Activated T-cell treated with anti-CD3 and anti-CD28 coated beads, Interleukin-2, amount 50 U/mL, for 4 hours (primary cell): ENCODE measurements at regions not wholly inside any gene's neighbourhood (a gene's known extent, or its start where the extent isn't known, plus 50 kb on each side); places are given as distances from the start of the nearest gene placed in this dataset.

ENCODE experiments used
- ATAC-seq, 2 donors: fragments of 200-7000 bp; cut with Tn5 transposase; one replicate each; pipeline ENCODE4 v1.10.0; 2021
- DNase-seq: peaks from one replicate; pipeline ENCODE4 v3.0.0-alpha.2; 2020
- H3K27me3 Mint-ChIP-seq: one replicate; pipeline ENCODE4 v1.8.0; 2021; ENCODE audit warnings: low read depth, mixed read lengths
- H3K36me3 Mint-ChIP-seq: one replicate; pipeline ENCODE4 v1.8.0; 2022; ENCODE audit warnings: mixed read lengths; ENCODE audit not compliant: insufficient read depth
- H3K4me1 Mint-ChIP-seq: one replicate; pipeline ENCODE4 v1.8.0; 2021; ENCODE audit warnings: low read depth, mixed read lengths
- H3K4me3 Mint-ChIP-seq: one replicate; pipeline ENCODE4 v1.8.0; 2021; ENCODE audit warnings: mild to moderate bottlenecking, moderate library complexity, mixed read lengths
- H3K9me3 Mint-ChIP-seq: one replicate; pipeline ENCODE4 v1.8.0; 2021; ENCODE audit warnings: mixed read lengths

DNA sequence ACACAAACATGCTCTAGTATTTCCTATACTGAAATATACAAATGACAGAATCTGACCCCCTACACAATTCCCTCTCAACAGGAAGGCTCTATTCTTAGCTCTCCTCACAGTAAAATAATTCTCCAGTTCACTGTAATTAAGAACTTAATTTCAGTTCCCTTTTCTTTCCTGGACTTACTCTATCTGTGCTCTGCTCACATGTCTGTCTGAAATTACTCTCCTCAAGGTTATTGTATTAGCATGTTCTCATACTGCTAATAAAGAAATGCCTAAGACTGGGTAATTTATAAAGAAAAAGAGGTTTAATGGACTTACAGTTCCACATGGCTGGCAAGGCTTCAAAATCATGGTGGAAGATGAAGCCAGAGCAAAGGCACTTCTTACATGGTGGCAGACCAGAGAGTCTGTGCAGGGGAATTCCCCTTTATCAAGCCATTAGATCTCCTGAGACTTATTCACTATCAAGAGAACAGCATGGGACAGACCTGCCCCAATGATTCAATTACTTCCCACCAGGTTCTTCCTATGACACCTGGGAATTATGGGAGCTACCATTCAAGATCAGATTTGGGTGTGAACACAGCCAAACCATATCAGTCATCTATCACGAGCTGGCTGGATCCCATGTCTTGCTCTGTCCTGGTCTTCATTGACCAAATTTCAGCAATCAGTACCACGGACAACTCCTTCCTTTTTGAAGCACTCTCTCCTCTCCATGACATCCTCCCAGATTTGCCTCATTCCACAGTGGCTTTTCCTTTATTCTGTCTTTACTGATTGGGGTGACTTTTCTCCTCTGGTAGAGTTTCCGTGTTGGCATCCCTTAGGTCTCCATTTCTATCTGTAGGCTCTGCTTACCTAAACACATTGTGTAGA is 110.9 kb downstream of the GALR1 start:
- H3K36me3 Mint-ChIP-seq = no peaks in the 10 kb centered on the region
- peaks cover 41% of the 10 kb centered on the region for H3K9me3 Mint-ChIP-seq
- no peak overlapping the region for H3K4me3 Mint-ChIP-seq
- no peaks in the 10 kb centered on the region for H3K4me1 Mint-ChIP-seq
- ATAC-seq (no peak), DNase-seq (no peak)
- peaks cover 33% of the 10 kb centered on the region for H3K27me3 Mint-ChIP-seq

DNA sequence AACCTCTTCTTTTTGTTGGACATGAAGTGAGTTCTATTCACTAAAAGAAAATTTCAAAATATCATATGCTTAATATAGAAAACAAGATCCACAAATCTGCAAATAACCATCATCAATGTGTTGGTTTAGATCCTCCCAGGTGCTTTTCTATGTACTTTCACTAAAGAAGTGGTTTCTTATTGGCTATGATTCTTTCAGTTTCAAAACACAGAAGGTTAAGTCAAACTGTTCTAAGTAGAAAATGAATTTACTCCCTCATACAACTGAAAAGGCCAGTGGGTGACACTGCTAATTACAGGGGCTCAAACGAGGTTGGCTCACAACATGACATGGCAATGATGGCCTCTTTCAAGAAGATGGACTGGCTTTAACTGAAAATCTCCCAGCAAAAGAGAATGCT is 111.7 kb downstream of the GALR1 start:
- H3K4me3 Mint-ChIP-seq = no peak overlapping the region
- ATAC-seq (no peak), DNase-seq (no peak)
- H3K27me3 Mint-ChIP-seq = peaks cover 31% of the 10 kb centered on the region
- H3K4me1 Mint-ChIP-seq = no peaks in the 10 kb centered on the region
- peaks cover 41% of the 10 kb centered on the region for H3K9me3 Mint-ChIP-seq
- H3K36me3 Mint-ChIP-seq = no peaks in the 10 kb centered on the region

DNA sequence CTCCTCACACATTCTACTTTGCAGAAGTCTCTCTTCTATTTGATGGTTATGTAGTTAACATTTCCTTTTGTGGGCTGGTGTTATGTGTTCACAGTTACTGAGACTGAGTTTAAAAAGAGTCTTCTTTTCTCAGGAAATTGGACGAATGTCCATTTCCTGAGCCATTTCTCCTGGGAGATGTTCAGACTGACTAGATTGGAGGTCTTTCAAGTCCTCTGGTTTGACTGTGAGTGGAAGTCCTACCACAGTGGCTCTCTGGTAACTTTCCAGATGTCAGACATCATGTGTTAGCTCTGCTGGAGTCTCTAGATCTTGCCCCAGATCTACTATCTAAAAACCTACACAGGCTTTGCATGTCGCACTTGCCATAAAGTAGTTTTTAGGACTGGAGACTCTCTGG is 116.0 kb downstream of the GALR1 start:
- DNase-seq = no peak
- Mint-ChIP-seq H3K27me3 (peaks cover 32% of the 10 kb centered on the region), H3K36me3 (no peaks in the 10 kb centered on the region), H3K4me3 (no peak overlapping the region), H3K9me3 (peaks cover 35% of the 10 kb centered on the region), H3K4me1 (no peaks in the 10 kb centered on the region)
- no peak for ATAC-seq

DNA sequence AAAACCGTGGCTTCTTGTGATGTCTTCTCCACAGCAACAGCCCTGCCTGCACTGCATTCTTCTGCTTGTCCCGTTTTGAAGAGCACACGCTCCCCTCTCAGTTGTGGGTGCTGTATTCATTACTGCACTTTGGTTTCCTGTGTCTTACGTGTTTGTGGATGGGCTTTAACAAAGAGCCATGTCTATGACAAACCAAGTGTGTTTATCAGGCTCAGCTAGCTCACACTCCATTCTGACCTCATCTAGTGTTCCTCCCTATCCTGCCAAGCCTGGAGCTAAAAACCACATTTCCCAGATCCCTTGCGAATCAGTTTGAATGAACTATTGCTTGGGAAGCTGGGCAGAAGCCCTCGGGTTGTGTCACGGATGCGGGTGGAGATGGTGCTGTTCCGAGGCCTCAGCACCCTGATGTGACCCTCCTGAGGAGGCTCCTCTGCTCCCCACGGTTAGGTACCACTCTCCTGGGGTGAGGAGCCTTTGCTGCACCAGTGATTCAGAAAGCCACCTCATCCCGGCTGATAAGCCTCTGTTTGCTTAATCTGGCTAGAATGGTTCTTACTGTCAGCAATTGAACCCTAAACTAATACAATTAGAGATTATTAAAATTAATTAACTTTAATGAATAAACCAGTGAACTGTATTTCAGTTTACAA is 116.5 kb downstream of the GALR1 start:
- H3K4me1 Mint-ChIP-seq = no peaks in the 10 kb centered on the region

DNA sequence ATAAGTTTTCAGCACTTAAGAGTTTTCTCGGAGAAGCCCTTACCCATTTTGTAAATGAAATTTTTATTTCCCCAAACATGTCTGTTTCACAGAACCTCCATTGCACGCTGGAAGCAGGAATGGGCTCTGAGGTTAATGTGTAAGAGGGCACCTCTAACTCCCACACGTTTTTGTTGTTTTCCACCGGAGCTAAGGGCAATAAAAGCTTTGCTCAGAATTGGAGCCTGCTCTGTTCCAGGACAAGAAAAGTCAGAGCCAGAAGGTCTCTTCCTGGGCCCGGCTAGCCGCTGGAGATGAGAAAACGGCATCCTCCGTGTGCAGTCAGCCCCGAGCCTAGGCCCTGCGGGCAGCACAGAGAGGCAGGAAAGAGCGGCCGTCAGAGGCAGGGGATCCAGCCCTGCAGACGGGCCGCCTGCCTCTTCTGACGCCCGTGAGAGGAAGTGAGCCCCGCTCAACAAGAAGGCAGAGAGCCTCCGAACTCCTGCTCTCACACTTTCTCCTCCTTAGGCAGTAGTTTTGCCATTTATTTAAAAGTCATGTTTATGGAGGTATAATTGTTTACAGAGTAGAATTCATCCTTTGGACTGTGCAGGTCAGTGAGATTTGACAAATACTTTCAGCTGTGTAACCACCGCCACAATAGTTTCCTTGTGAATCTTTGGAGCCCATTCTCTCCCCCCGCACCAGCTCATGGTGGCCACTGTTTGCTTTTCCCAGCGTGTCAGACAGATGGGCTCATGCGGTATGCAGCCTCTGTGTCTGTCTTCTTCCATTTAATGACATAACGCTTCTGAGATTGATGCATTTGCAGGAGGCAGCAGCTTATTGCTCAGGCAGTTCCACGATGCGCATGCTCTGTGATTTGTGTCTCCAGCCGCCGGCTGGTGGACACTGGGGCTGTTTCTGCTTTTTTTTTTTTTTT is 117.3 kb downstream of the GALR1 start:
- Mint-ChIP-seq H3K27me3 (peaks cover 24% of the 10 kb centered on the region), H3K9me3 (peaks cover 25% of the 10 kb centered on the region), H3K36me3 (no peaks in the 10 kb centered on the region), H3K4me3 (no peak overlapping the region), H3K4me1 (no peaks in the 10 kb centered on the region)
- ATAC-seq (no peak), DNase-seq (no peak)

More for the DNA sequence above, 116.5 kb downstream of the GALR1 start:
- Mint-ChIP-seq H3K27me3 (peaks cover 30% of the 10 kb centered on the region), H3K4me3 (no peak overlapping the region), H3K36me3 (no peaks in the 10 kb centered on the region), H3K9me3 (peaks cover 30% of the 10 kb centered on the region)
- DNase-seq (no peak), ATAC-seq (no peak)

DNA sequence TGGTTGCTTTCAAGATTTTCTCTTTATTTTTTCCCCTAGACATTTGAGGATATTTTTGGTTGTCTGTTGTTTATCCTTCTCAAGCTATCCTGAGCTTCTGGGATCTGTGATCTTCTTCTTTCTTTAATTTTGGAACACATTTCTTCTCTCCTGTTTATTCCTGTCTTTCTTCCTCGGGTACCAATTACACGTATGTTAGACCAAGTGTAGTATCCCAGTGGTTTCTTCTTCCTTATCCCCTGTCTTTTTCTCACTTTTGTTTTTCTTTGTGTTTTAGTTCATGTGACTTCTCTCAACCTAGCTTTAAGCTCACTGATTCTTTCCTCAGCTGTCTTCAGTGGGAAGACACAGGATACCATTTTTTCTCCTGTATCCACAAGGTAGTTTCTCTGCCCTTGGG is 120.0 kb downstream of the GALR1 start:
- no peak for DNase-seq
- peaks cover 10% of the 10 kb centered on the region for H3K9me3 Mint-ChIP-seq
- no peaks in the 10 kb centered on the region for H3K36me3 Mint-ChIP-seq
- H3K4me1 Mint-ChIP-seq = no peaks in the 10 kb centered on the region
- ATAC-seq = no peak
- H3K27me3 Mint-ChIP-seq = peaks cover 15% of the 10 kb centered on the region
- H3K4me3 Mint-ChIP-seq = no peak overlapping the region

DNA sequence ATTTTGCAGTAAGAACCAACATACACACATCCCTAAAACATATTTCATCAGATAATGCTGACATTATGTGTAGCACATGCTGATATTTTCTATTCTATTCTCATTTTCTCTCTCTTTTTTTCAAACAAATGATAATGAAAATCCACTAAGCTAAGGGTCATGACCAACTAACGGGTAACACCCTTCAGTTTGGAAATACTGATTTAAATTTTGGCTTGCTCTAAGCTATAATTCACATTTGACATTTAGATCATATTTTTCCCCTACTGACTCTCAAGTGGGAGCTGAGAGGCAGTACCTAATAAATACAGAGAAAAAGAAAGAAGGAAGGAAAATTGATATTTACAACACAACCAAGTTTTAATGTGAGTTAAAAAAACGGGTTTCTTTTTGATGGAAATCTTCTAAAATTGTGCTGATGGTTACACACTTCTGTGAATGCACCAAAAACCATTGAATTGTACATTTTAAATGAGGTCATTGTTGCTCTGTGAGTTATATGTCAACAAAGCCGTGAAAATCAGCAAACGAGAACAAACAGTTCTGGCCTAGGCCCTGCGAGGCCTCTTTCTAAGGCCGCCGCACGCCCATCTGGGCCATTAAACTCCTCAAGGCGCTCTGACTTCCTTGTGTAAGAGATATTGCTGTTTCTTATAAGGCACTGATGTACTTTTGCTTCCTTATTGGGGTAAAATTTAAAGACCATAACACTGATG is 124.2 kb downstream of the GALR1 start:
- Mint-ChIP-seq H3K36me3 (no peaks in the 10 kb centered on the region), H3K27me3 (peaks cover 11% of the 10 kb centered on the region), H3K9me3 (peaks cover 10% of the 10 kb centered on the region), H3K4me1 (no peaks in the 10 kb centered on the region), H3K4me3 (no peak overlapping the region)
- no peak for ATAC-seq
- DNase-seq = no peak

DNA sequence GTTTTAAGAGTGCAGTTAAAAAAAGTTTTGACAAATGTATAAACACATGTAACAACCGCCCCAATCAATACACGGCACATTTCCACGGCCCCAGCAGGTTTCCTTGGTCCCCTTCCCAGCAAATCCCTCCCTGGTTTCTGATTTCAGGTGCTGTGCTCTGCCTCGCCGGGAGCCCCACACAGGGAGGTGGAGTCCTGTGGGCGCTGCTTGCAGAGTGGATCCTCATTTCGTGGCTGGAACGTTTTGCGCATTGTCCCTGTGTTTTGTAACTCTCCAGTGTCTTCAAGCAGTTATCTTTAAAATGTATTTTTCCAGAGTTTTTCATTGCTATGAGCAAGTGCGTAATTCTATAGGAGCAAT is 124.8 kb downstream of the GALR1 start:
- no peaks in the 10 kb centered on the region for H3K36me3 Mint-ChIP-seq
- H3K27me3 Mint-ChIP-seq = peaks cover 12% of the 10 kb centered on the region

DNA sequence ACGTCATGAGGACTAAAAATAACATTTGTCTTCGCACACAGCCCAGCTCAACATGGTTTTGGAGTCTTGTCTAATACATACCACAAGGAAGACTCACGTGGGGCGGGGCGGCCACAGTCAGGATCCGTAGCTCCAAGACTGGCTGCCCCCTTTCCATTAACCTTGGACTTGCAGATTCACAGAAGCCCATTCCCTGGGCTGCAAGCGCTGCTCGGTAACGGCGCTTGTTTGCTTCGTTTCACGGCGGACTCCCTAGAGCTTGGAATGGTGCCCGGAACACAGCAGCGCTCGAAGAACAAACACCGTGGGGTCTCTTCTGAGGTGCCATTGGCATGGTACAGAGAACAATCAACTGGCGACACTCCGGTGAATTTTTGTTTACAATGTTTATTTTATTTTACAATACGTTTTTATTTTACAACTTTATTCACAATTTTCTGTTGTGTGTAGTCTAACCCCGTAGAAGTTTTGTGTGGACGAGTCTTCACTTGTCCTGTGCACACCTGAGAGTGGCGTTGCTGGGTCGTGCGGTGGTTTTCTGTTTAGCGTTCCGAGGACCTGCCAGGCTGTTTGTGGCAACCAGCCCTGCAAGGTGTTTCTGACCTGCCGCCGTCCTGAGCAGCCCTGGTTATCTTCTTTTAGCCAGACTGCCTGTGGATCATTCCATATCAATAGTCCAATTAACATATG is 126.5 kb downstream of the GALR1 start:
- ATAC-seq = no peak
- H3K4me1 Mint-ChIP-seq = no peaks in the 10 kb centered on the region
- no peaks in the 10 kb centered on the region for H3K36me3 Mint-ChIP-seq
- DNase-seq = no peak
- H3K9me3 Mint-ChIP-seq = no peaks in the 10 kb centered on the region
- H3K4me3 Mint-ChIP-seq = no peak overlapping the region
- peaks cover 14% of the 10 kb centered on the region for H3K27me3 Mint-ChIP-seq

More for the DNA sequence above, 124.8 kb downstream of the GALR1 start:
- peaks cover 6% of the 10 kb centered on the region for H3K9me3 Mint-ChIP-seq
- DNase-seq (no peak), ATAC-seq (no peak)
- H3K4me3 Mint-ChIP-seq = no peak overlapping the region
- H3K4me1 Mint-ChIP-seq = no peaks in the 10 kb centered on the region

DNA sequence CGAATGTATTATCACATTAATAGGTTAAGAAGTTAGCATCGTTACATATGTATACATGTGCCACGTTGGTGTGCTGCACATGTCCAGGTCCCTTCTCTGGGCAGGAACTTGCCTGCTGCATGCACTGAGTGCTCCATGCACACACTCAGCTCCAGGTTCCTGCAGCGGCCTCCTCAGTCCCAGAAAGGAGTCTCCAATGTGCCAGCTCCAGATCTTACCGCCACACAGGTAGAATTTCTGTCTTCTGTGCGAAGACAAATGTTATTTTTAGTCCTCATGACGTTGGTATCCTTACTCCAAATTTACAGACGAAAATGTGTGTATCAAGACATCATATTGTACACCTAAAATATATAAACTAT is 127.1 kb downstream of the GALR1 start:
- DNase-seq = no peak
- H3K27me3 Mint-ChIP-seq = peaks cover 20% of the 10 kb centered on the region
- no peaks in the 10 kb centered on the region for H3K4me1 Mint-ChIP-seq
- H3K9me3 Mint-ChIP-seq = no peaks in the 10 kb centered on the region
- no peaks in the 10 kb centered on the region for H3K36me3 Mint-ChIP-seq
- no peak for ATAC-seq
- H3K4me3 Mint-ChIP-seq = no peak overlapping the region

DNA sequence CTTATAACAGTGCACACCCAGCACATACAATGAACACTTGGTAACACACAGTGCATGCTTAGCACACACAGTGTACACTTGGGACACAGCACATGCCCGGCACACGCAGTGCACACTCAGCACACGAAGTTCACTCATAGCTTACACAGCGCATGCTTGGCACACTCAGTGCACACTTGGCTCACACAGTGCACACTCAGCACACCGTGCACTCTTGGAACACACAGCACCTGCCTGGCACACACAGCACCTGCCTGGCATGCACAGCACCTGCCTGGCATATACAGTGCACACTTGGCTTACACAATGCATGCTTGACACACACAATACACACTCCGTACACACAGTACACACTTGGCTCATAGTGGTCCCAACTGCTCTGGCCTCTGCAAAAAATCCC is 128.2 kb downstream of the GALR1 start:
- no peak overlapping the region for H3K4me3 Mint-ChIP-seq
- H3K9me3 Mint-ChIP-seq = no peaks in the 10 kb centered on the region
- H3K36me3 Mint-ChIP-seq = no peaks in the 10 kb centered on the region
- peaks cover 29% of the 10 kb centered on the region for H3K27me3 Mint-ChIP-seq
- no peaks in the 10 kb centered on the region for H3K4me1 Mint-ChIP-seq
- ATAC-seq (no peak), DNase-seq (no peak)

DNA sequence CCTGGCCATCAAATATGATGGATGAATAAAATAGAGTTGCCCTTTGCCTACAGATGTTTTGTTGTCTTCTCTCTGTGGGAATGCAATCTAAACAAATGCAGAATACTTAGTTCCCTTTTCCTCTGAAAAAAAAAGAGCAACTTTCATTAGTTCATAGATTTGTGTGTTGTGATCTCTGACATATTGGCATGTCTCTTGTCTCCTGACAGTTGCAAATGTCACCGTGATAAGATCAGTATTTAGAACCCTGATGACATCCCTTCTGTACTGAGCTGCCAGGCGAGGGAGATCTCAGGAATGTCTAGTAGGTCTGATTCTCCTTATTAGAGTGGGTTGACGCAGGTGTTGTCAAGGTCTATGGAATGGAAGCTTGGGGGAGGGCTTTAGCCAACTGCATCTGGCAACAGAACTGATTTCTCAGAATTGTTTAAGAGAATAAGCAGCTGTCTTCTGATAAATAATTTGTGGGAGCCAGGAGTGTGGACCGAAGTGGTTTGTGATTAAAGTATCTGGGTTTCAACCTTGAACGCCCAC is 130.4 kb downstream of the GALR1 start:
- H3K9me3 Mint-ChIP-seq = no peaks in the 10 kb centered on the region
- no peak overlapping the region for H3K4me3 Mint-ChIP-seq
- ATAC-seq (no peak), DNase-seq (no peak)
- H3K27me3 Mint-ChIP-seq = peaks cover 39% of the 10 kb centered on the region
- H3K4me1 Mint-ChIP-seq = no peaks in the 10 kb centered on the region
- no peaks in the 10 kb centered on the region for H3K36me3 Mint-ChIP-seq

DNA sequence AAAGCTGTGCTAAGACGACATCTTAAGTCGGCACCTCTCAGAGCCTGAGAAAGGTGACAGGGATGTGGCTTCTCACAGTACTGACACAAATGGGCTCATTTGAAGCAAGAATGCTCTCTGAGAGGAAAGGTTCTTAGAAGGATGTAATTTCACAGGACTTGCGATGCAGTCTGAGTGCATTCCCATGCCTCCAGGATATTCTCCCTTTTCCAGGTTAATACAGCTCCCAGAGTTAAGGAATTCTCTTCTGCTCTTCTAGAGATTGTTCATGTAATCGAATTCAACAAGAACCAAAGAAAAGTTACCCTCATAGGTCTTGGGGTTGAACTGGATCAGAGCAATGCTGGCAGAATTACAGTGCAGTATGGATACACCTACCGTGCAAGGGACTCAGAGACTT is 131.0 kb downstream of the GALR1 start:
- H3K36me3 Mint-ChIP-seq = no peaks in the 10 kb centered on the region
- H3K4me3 Mint-ChIP-seq = no peak overlapping the region
- H3K4me1 Mint-ChIP-seq = no peaks in the 10 kb centered on the region
- H3K9me3 Mint-ChIP-seq = no peaks in the 10 kb centered on the region
- DNase-seq (no peak), ATAC-seq (no peak)
- H3K27me3 Mint-ChIP-seq = peaks cover 39% of the 10 kb centered on the region
